HL-60 (cell line): ENCODE measurements at regions not wholly inside any gene's neighbourhood (a gene's known extent, or its start where the extent isn't known, plus 50 kb on each side); places are given as distances from the start of the nearest gene placed in this dataset.

ENCODE experiments used
- DNase-seq, 2 experiments: peaks; one replicate each; pipeline ENCODE4 v3.0.0-alpha.2; 2010 to 2020; ENCODE audit warnings: low read depth in 1 of 2, low spot score in 1 of 2
- H3K27ac ChIP-seq: fragments of 250-450 bp; sonication (Bioruptor Pico); replicated peaks from 2 replicates; pipeline ENCODE4 v1.5.1; 2020; ENCODE audit warnings: mild to moderate bottlenecking, moderate library complexity
- H3K27me3 ChIP-seq: fragments of 250-450 bp; sonication (Bioruptor Pico); 2 replicates; pipeline ENCODE4 v1.5.1; 2021; ENCODE audit warnings: mild to moderate bottlenecking, moderate library complexity; ENCODE audit not compliant: insufficient read depth, poor library complexity, severe bottlenecking
- H3K4me3 ChIP-seq: replicated peaks from 2 replicates; pipeline ENCODE4 v1.5.1; 2011; ENCODE audit warnings: mild to moderate bottlenecking, control low read depth, low read length; ENCODE audit not compliant: insufficient read depth
- CTCF ChIP-seq: IDR thresholded peaks from one replicate; pipeline ENCODE4 v1.5.1; 2011; ENCODE audit warnings: low read length, control low read depth, inconsistent platforms; ENCODE audit not compliant: insufficient read depth
- GABPA ChIP-seq: IDR thresholded peaks from 2 replicates; pipeline ENCODE4 v1.6.1; 2012; ENCODE audit warnings: low read depth
- POLR2AphosphoS5 ChIP-seq: IDR thresholded peaks from 2 replicates; pipeline ENCODE4 v1.6.1; 2012; ENCODE audit warnings: low read depth
- REST ChIP-seq: IDR thresholded peaks from 2 replicates; pipeline ENCODE4 v1.6.1; 2012; ENCODE audit warnings: low read depth; ENCODE audit not compliant: insufficient replicate concordance
- SPI1 ChIP-seq: IDR thresholded peaks from 2 replicates; pipeline ENCODE4 v1.6.1; 2012; ENCODE audit warnings: low read depth, mild to moderate bottlenecking, borderline replicate concordance

GRCh38 chr2:16225545-16225944, 285.2 kb downstream of the MYCN start:
- TF ChIP-seq CTCF: no peak
- no peak for TF ChIP-seq POLR2AphosphoS5
- TF ChIP-seq REST: no peak
- TF ChIP-seq SPI1: no peak
- TF ChIP-seq GABPA: no peak
- DNase-seq: no peak
- Histone ChIP-seq H3K27me3 (no peaks in the 10 kb centered on the region), H3K27ac (no peak overlapping the region), H3K4me3 (no peak overlapping the region)

GRCh38 chr2:16225071-16225470, 284.7 kb downstream of the MYCN start:
- Histone ChIP-seq H3K4me3 (no peak overlapping the region), H3K27me3 (no peaks in the 10 kb centered on the region), H3K27ac (no peak overlapping the region)
- TF ChIP-seq POLR2AphosphoS5 (no peak), REST (no peak), SPI1 (no peak)
- DNase-seq: no peak

GRCh38 chr2:16224298-16225045, 284.1 kb downstream of the MYCN start:
- no peak for TF ChIP-seq POLR2AphosphoS5
- TF ChIP-seq CTCF: no peak
- no peak for TF ChIP-seq SPI1
- TF ChIP-seq REST: no peak
- no peak for TF ChIP-seq GABPA
- H3K27ac ChIP-seq: no peak overlapping the region
- no peak for DNase-seq
- no peaks in the 10 kb centered on the region for H3K27me3 ChIP-seq
- H3K4me3 ChIP-seq: no peak overlapping the region

- H3K4me3 ChIP-seq: no peak overlapping the region
- H3K27me3 ChIP-seq: no peaks in the 10 kb centered on the region
- H3K27ac ChIP-seq: no peak overlapping the region
- DNase-seq: no peak
- TF ChIP-seq SPI1: no peak
- no peak for TF ChIP-seq POLR2AphosphoS5
- no peak for TF ChIP-seq CTCF
- TF ChIP-seq GABPA: no peak
These were observed 283.5 kb downstream of the MYCN start for GRCh38 chr2:16223841-16224177.
